ENCODE measurements at regions not wholly inside any gene's neighbourhood (a gene's known extent, or its start where the extent isn't known, plus 50 kb on each side); places are given as distances from the start of the nearest gene placed in this dataset.

- H3K36me3 ChIP-seq (ENCODE audit: low read depth, missing control alignments), result no peaks in the 10 kb centered on the region
- no peaks in the 10 kb centered on the region for H3K27me3 ChIP-seq
- H3K4me3 ChIP-seq, result no peak overlapping the region
- TF ChIP-seq POLR2A (IDR thresholded peaks at IDR 0.05), result no peak
- whole genome bisulfite sequencing, 2 donors, result 37 to 45% methylated on average over 10 of the region's 10 CpGs
- peak overlapping the region in 1 of 2 donors; percentile 21 for H3K27ac ChIP-seq
- no peaks in the 10 kb centered on the region for H3K9me3 ChIP-seq
- intact Hi-C loops (cut with DNase I; ENCODE audit: low total_unique reads), result no loop called here
- DNase-seq, result peak; percentile 77
- H3K4me1 ChIP-seq, result no peaks in the 10 kb centered on the region
These were observed 84.3 kb upstream of the SLC1A3 start for GRCh38 chr5:36521838-36522745.

- 72 to 79% methylated on average over 4 to 5 of the region's 5 CpGs for WGBS, 2 donors
- no peak for DNase-seq
- H3K36me3 ChIP-seq (ENCODE audit: low read depth, missing control alignments), result no peaks in the 10 kb centered on the region
- H3K4me1 ChIP-seq, result no peaks in the 10 kb centered on the region
- no peaks in the 10 kb centered on the region for H3K9me3 ChIP-seq
- intact Hi-C loops (cut with DNase I; ENCODE audit: low total_unique reads), result no loop called here
- H3K27me3 ChIP-seq, result no peaks in the 10 kb centered on the region
- H3K27ac ChIP-seq, result no peak overlapping the region
- no peak overlapping the region for H3K4me3 ChIP-seq
- no peak for TF ChIP-seq CTCF (IDR thresholded peaks at IDR 0.05)
- no peak for TF ChIP-seq POLR2A (IDR thresholded peaks at IDR 0.05)
These were observed 83.7 kb upstream of the SLC1A3 start for GRCh38 chr5:36522746-36523065.

DNA sequence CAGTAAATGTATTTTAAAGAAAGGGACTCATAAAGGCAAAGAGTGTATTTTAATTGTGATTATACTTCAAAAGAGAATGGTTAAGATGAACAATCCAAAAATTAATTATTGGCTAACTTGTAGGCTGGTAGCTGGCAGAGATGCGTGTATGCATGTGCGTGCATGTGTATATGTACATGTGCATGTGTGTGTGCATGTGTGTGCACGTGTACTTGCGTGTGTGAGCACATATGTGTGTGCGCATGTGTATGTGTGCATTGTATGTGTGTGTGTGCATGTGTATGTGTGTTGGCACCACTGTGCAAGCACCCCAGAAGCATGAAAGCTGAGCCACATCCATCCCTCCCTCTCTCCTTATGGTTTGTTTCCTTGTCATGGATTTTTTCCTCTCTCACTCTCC is 83.0 kb upstream of the SLC1A3 start:
- Histone ChIP-seq H3K27me3 (no peaks in the 10 kb centered on the region), H3K36me3 (ENCODE audit: low read depth, missing control alignments) (no peaks in the 10 kb centered on the region), H3K27ac (no peak overlapping the region), H3K4me3 (no peak overlapping the region), H3K9me3 (no peaks in the 10 kb centered on the region), H3K4me1 (no peaks in the 10 kb centered on the region)
- intact Hi-C loops (cut with DNase I; ENCODE audit: low total_unique reads), result no loop called here
- TF ChIP-seq POLR2A (IDR thresholded peaks at IDR 0.05) (no peak), CTCF (IDR thresholded peaks at IDR 0.05) (no peak)
- 88 to 99% methylated on average over 5 of the region's 5 CpGs for WGBS, 2 donors
- no peak for DNase-seq

DNA sequence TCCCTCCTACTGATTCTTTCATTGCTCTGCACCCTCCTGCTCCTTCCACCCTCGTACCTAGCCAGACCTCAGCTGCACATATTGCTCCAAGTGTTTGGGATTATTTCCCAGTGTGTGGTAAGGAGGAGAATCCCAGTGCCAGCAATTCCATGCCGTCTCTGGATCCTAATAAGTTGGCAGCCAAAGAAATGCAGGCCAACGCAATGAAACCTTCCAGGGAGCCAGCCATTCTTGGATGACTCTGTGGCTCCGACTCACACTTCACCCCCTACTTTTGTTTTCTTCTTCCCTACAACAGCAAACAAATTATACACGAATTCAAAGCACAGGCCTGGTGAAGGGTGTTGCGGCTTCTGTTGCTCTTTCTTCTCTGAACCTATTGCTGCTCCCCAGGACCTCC is 82.5 kb upstream of the SLC1A3 start:
- TF ChIP-seq POLR2A (IDR thresholded peaks at IDR 0.05), result no peak
- no peak for TF ChIP-seq CTCF (IDR thresholded peaks at IDR 0.05)
- no peak for DNase-seq
- no peak overlapping the region for H3K4me3 ChIP-seq
- no peaks in the 10 kb centered on the region for H3K4me1 ChIP-seq
- no peak overlapping the region for H3K27ac ChIP-seq
- 61 to 74% methylated on average over 6 of the region's 6 CpGs for WGBS, 2 donors
- H3K27me3 ChIP-seq, result no peaks in the 10 kb centered on the region
- intact Hi-C loops (cut with DNase I; ENCODE audit: low total_unique reads), result no loop called here
- no peaks in the 10 kb centered on the region for H3K9me3 ChIP-seq
- H3K36me3 ChIP-seq (ENCODE audit: low read depth, missing control alignments), result no peaks in the 10 kb centered on the region

DNA sequence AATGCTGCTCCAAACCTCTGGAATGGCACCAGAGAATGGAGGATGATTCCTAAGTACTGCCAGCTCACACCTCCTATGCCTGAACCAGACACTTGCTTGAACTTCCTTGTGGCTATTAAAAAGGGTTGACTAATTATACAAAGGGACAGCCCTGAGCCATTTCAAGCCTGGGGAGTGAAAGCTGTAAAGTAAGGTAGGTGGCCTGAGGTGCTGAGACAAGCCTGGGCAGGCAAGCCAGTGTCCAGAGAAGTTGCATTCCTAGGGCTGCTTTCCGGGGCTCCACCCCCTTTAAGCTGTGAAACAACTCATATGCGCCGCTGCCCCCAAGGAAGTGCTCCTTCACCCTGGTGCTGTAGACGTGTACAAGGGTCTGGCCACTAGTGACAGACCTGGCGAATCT is 79.9 kb upstream of the SLC1A3 start:
- Histone ChIP-seq H3K27ac (no peak overlapping the region), H3K4me1 (no peaks in the 10 kb centered on the region), H3K27me3 (no peaks in the 10 kb centered on the region), H3K9me3 (no peaks in the 10 kb centered on the region), H3K36me3 (ENCODE audit: low read depth, missing control alignments) (no peaks in the 10 kb centered on the region), H3K4me3 (peak overlapping the region in 1 of 2 donors; percentile 27)
- TF ChIP-seq CTCF (IDR thresholded peaks at IDR 0.05), result no peak
- TF ChIP-seq POLR2A (IDR thresholded peaks at IDR 0.05), result no peak
- no peak for DNase-seq
- 75 to 91% methylated on average over 5 of the region's 5 CpGs for WGBS, 2 donors
- intact Hi-C loops (cut with DNase I; ENCODE audit: low total_unique reads), result no loop called here

All from testis (tissue), 2 donors.